HepG2 (cell line): ENCODE measurements at regions not wholly inside any gene's neighbourhood (a gene's known extent, or its start where the extent isn't known, plus 50 kb on each side); places are given as distances from the start of the nearest gene placed in this dataset.

Experiments used
- AGO2 ChIP-seq: fragments of 200-400 bp; formaldehyde crosslinking; optimal IDR thresholded peaks from 2 replicates; pipeline ENCODE3; 2017; ENCODE audit warnings: mild to moderate bottlenecking, low read depth, low read length, moderate library complexity
- AHR ChIP-seq: IDR thresholded peaks from 2 replicates; pipeline ENCODE4 v1.6.1; 2018; ENCODE audit warnings: missing genetic modification reagents, missing compliant biosample characterization
- ATAD3A ChIP-seq: sonication (generic); formaldehyde crosslinking; IDR thresholded peaks from 2 replicates; pipeline ENCODE4 v1.4.0; 2020; ENCODE audit warnings: missing genetic modification reagents
- ATF6 ChIP-seq: sonication (generic); formaldehyde crosslinking; conservative IDR thresholded peaks from 2 replicates; pipeline ENCODE4 v1.4.0; 2020; ENCODE audit warnings: missing genetic modification reagents
- FOXA1 ChIP-seq, 2 experiments: fragments of 450-650 bp in 1 of 2; sonication (generic) in 1 of 2; formaldehyde crosslinking in 1 of 2; IDR thresholded peaks; 2 replicates each; pipeline versions ENCODE4 v1.4.0 to v1.6.1; 2016 to 2020; ENCODE audit warnings: missing genetic modification reagents in 1 of 2
- GABPA ChIP-seq, 2 experiments: IDR thresholded peaks; 2 replicates each; pipeline ENCODE4 v1.6.1; 2011 to 2016; ENCODE audit warnings: low read depth in 2 of 2, low read length in 1 of 2, missing biosample characterization in 1 of 2, missing genetic modification characterization in 1 of 2
- ISX ChIP-seq: sonication (generic); formaldehyde crosslinking; conservative IDR thresholded peaks from 2 replicates; pipeline ENCODE4 v1.5.0; 2020; ENCODE audit warnings: missing genetic modification reagents
- KAT2B ChIP-seq: fragments of 150-350 bp; IDR thresholded peaks from 2 replicates; pipeline ENCODE4 v1.6.1; 2014; ENCODE audit warnings: low read depth, low read length, borderline replicate concordance
- KDM1A ChIP-seq: IDR thresholded peaks from 2 replicates; pipeline ENCODE4 v1.6.1; 2016; ENCODE audit warnings: missing compliant biosample characterization
- LBX2 ChIP-seq: sonication (generic); formaldehyde crosslinking; IDR thresholded peaks from 2 replicates; pipeline ENCODE4 v1.5.0; 2020; ENCODE audit warnings: missing genetic modification reagents, mild to moderate bottlenecking, borderline replicate concordance
- NCOA2 ChIP-seq: sonication (generic); formaldehyde crosslinking; IDR thresholded peaks from 2 replicates; pipeline ENCODE4 v1.8.0; 2022; ENCODE audit warnings: inconsistent platforms
- NFKB2 ChIP-seq: sonication (generic); formaldehyde crosslinking; IDR thresholded peaks from 2 replicates; pipeline ENCODE4 v1.4.0; 2020; ENCODE audit warnings: missing genetic modification reagents, borderline replicate concordance
- PHB2 ChIP-seq: fragments of 450-650 bp; IDR thresholded peaks from 2 replicates; pipeline ENCODE4 v1.6.1; 2018; ENCODE audit not compliant: partially characterized antibody
- PPARG ChIP-seq: conservative IDR thresholded peaks from 2 replicates; pipeline ENCODE4 v1.6.1; 2016; ENCODE audit warnings: missing biosample characterization, missing genetic modification reagents
- TFE3 ChIP-seq: IDR thresholded peaks from 2 replicates; pipeline ENCODE4 v1.6.1; 2016
- TRIM24 ChIP-seq: sonication (generic); formaldehyde crosslinking; IDR thresholded peaks from 2 replicates; pipeline ENCODE4 v1.8.0; 2022; ENCODE audit warnings: mild to moderate bottlenecking, missing genetic modification reagents
- UBTF ChIP-seq: sonication (generic); formaldehyde crosslinking; IDR thresholded peaks from 2 replicates; pipeline ENCODE4 v1.4.0; 2020; ENCODE audit warnings: mild to moderate bottlenecking, missing genetic modification reagents
- ZNF20 ChIP-seq: sonication (generic); formaldehyde crosslinking; IDR thresholded peaks from 2 replicates; pipeline ENCODE4 v1.4.0; 2020; ENCODE audit warnings: mild to moderate bottlenecking, moderate library complexity, missing genetic modification reagents
- ZNF275 ChIP-seq: sonication (generic); formaldehyde crosslinking; IDR thresholded peaks from 2 replicates; pipeline ENCODE4 v1.8.0; 2022; ENCODE audit warnings: missing genetic modification reagents, mild to moderate bottlenecking, inconsistent platforms, borderline replicate concordance
- ZNF766 ChIP-seq: sonication (generic); formaldehyde crosslinking; IDR thresholded peaks from 2 replicates; pipeline ENCODE4 v1.5.0; 2020; ENCODE audit warnings: missing genetic modification reagents, borderline replicate concordance
- ZNF776 ChIP-seq: sonication (generic); formaldehyde crosslinking; IDR thresholded peaks from 2 replicates; pipeline ENCODE4 v1.4.0; 2020; ENCODE audit warnings: mild to moderate bottlenecking, missing genetic modification reagents

GRCh38 chr16:10256784-10257641 lies 74.8 kb upstream of the GRIN2A start (continued):
- peak; percentile 27; the same call in 1 of the 2 replicates for TF ChIP-seq UBTF (CRISPR knock-in tag)
- TF ChIP-seq AGO2: no peak
- no peak for TF ChIP-seq TFE3 (CRISPR knock-in tag)
- no peak for TF ChIP-seq NFKB2 (CRISPR knock-in tag)
- TF ChIP-seq GABPA (IDR thresholded peaks at IDR 0.05; ENCODE audit: low read depth, low read length): no peak
- peak; percentile 39; the same call in 1 of the 2 replicates for TF ChIP-seq GABPA (CRISPR knock-in tag; IDR thresholded peaks at IDR 0.05; ENCODE audit: low read depth)
- TF ChIP-seq KAT2B: no peak
- TF ChIP-seq TRIM24 (CRISPR knock-in tag): 0 out of 2 replicates have a peak, but pooled peaks have one; percentile 6
- TF ChIP-seq AHR (CRISPR knock-in tag): no peak
- TF ChIP-seq ZNF766 (CRISPR knock-in tag): peak; percentile 56; the same call in 1 of the 2 replicates
- peak; percentile 88 for TF ChIP-seq NCOA2 (CRISPR knock-in tag)
- TF ChIP-seq ISX (CRISPR knock-in tag): 0 out of 2 replicates have a peak, but pooled peaks have one; percentile 9
- TF ChIP-seq ZNF20 (CRISPR knock-in tag): no peak
- peak; percentile 19; the same call in 1 of the 2 replicates for TF ChIP-seq KDM1A (CRISPR knock-in tag)
- 0 out of 2 replicates have a peak, but pooled peaks have one; percentile 31 for TF ChIP-seq PPARG (CRISPR knock-in tag)
- TF ChIP-seq ATAD3A (CRISPR knock-in tag): no peak; the same call in 1 of the 2 replicates
- no peak for TF ChIP-seq PHB2
- TF ChIP-seq FOXA1 (IDR thresholded peaks at IDR 0.05): no peak
- peak; percentile 90 for TF ChIP-seq FOXA1 (CRISPR knock-in tag; IDR thresholded peaks at IDR 0.05)
- no peak for TF ChIP-seq ZNF776 (CRISPR knock-in tag)
- peak; percentile 53; the same call in 1 of the 2 replicates for TF ChIP-seq ZNF275 (CRISPR knock-in tag)
- no peak for TF ChIP-seq LBX2 (CRISPR knock-in tag)
- no peak for TF ChIP-seq ATF6 (CRISPR knock-in tag)
